H1 (cell line): ENCODE measurements at regions not wholly inside any gene's neighbourhood (a gene's known extent, or its start where the extent isn't known, plus 50 kb on each side); places are given as distances from the start of the nearest gene placed in this dataset.

Experiments
- CTCF ChIA-PET: fragments of 300-600 bp; sonication (Branson Sonifier 250); formaldehyde crosslinking; loops from one replicate; lab custom pipeline; 2021; ENCODE audit not compliant: partially characterized antibody; lab: Charles Lee
- POLR2A ChIA-PET: fragments of 300-600 bp; sonication (Branson Sonifier 250); formaldehyde crosslinking; loops from one replicate; lab custom pipeline; 2021; ENCODE audit warnings: inconsistent platforms; ENCODE audit not compliant: partially characterized antibody; lab: Charles Lee
- DNase-seq, 2 experiments: peaks; one replicate each; pipeline versions ENCODE4 v3.0.0 to v3.0.0-alpha.2; 2010 to 2022; ENCODE audit warnings: low spot score in 2 of 2, low read depth in 1 of 2, mixed read lengths in 1 of 2
- FAIRE-seq: peaks from 2 replicates; lab custom pipeline; 2011; peaks lifted over from hg19 to GRCh38; lab: Jason Lieb, UNC
- H2AFZ ChIP-seq: 2 replicates; pipeline ENCODE4 v1.8.1; 2012; ENCODE audit warnings: low read length, inconsistent platforms
- H2AK5ac ChIP-seq: 2 replicates; pipeline ENCODE4 v1.6.1; 2013; ENCODE audit warnings: low read depth, low read length
- H2BK120ac ChIP-seq: replicated peaks from 2 replicates; pipeline ENCODE3; 2013; ENCODE audit warnings: low read depth, low read length, inconsistent platforms
- H2BK12ac ChIP-seq: 2 replicates; pipeline ENCODE4 v1.6.1; 2013; ENCODE audit warnings: low read depth, low read length
- H2BK15ac ChIP-seq: 2 replicates; pipeline ENCODE4 v1.6.1; 2013; ENCODE audit warnings: low read length
- H2BK20ac ChIP-seq: 2 replicates; pipeline ENCODE4 v1.6.1; 2013; ENCODE audit warnings: low read length
- H2BK5ac ChIP-seq: 2 replicates; pipeline ENCODE4 v1.6.1; 2013; ENCODE audit warnings: low read depth, low read length
- H3K14ac ChIP-seq: 2 replicates; pipeline ENCODE4 v1.6.1; 2013; ENCODE audit warnings: inconsistent platforms; ENCODE audit not compliant: insufficient read length
- H3K18ac ChIP-seq: 2 replicates; pipeline ENCODE4 v1.6.1; 2013; ENCODE audit warnings: low read length; ENCODE audit errors: extremely low read depth
- H3K23ac ChIP-seq: 2 replicates; pipeline ENCODE4 v1.6.1; 2013; ENCODE audit warnings: inconsistent platforms; ENCODE audit not compliant: insufficient read length
- H3K23me2 ChIP-seq: 2 replicates; pipeline ENCODE4 v1.6.1; 2013; ENCODE audit warnings: low read depth, low read length
- H3K27ac ChIP-seq: 2 replicates; pipeline ENCODE4 v1.6.1; 2011; ENCODE audit warnings: low read depth, low read length, inconsistent platforms
- H3K27me3 ChIP-seq, 4 experiments: replicated peaks in 1 of 4; 1 replicate in 1 of 4; 2 replicates in 3 of 4; pipeline versions ENCODE4 v1.6.1 to v1.8.1; 2011 to 2013; ENCODE audit warnings: low read length in 3 of 4, mild to moderate bottlenecking in 3 of 4, inconsistent platforms in 2 of 4, mixed read lengths in 2 of 4, moderate library complexity in 1 of 4; ENCODE audit not compliant: control insufficient read depth in 3 of 4, insufficient read depth in 3 of 4; ENCODE audit errors: extremely low read depth in 1 of 4
- H3K36me3 ChIP-seq, 4 experiments: 2 replicates each; pipeline versions ENCODE4 v1.6.1 to v1.8.1; 2011 to 2013; ENCODE audit warnings: mild to moderate bottlenecking in 4 of 4, low read length in 3 of 4, moderate library complexity in 2 of 4, control low read depth in 1 of 4, inconsistent platforms in 1 of 4; ENCODE audit not compliant: insufficient read depth in 4 of 4, control insufficient read depth in 2 of 4
- H3K4ac ChIP-seq: replicated peaks from 2 replicates; pipeline ENCODE3; 2013; ENCODE audit warnings: low read length, low read depth, mixed read lengths, inconsistent platforms; ENCODE audit not compliant: insufficient read length
- H3K4me1 ChIP-seq, 4 experiments: replicated peaks in 1 of 4; 1 replicate in 1 of 4; 2 replicates in 3 of 4; pipeline versions ENCODE4 v1.6.1 to v1.8.1; 2011 to 2013; ENCODE audit warnings: low read length in 3 of 4, inconsistent platforms in 2 of 4, mixed read lengths in 1 of 4; ENCODE audit not compliant: insufficient read depth in 4 of 4, control insufficient read depth in 3 of 4
- H3K4me2 ChIP-seq, 2 experiments: 2 replicates each; pipeline versions ENCODE4 v1.6.1 to v1.8.1; 2011 to 2013; ENCODE audit warnings: low read depth in 2 of 2, low read length in 2 of 2, control low read depth in 1 of 2, inconsistent platforms in 1 of 2, mild to moderate bottlenecking in 1 of 2; ENCODE audit not compliant: insufficient read depth in 1 of 2
- H3K4me3 ChIP-seq, 4 experiments: fragments of 200-600, 300-600 bp in 1 of 4; sonication (generic), shearing (Covaris generic), sonication (Bioruptor Twin) in 1 of 4; 2 replicates each; pipeline versions ENCODE4 v1.5.1 to v1.8.1; 2011 to 2016; ENCODE audit warnings: low read length in 4 of 4, low read depth in 3 of 4, control low read depth in 2 of 4, inconsistent platforms in 2 of 4, mild to moderate bottlenecking in 2 of 4, mixed read lengths in 1 of 4, moderate library complexity in 1 of 4; ENCODE audit not compliant: insufficient read depth in 2 of 4; ENCODE audit errors: extremely low read depth in 1 of 4
- H3K56ac ChIP-seq: replicated peaks from 2 replicates; pipeline ENCODE3; 2013; ENCODE audit warnings: low read depth, mild to moderate bottlenecking, mixed read lengths, low read length, inconsistent platforms; ENCODE audit not compliant: insufficient read length
- H3K79me1 ChIP-seq: 2 replicates; pipeline ENCODE4 v1.6.1; 2013; ENCODE audit warnings: low read depth, low read length, control low read depth
- H3K79me2 ChIP-seq, 2 experiments: 2 replicates each; pipeline versions ENCODE4 v1.6.1 to v1.8.1; 2012 to 2013; ENCODE audit warnings: low read length in 2 of 2, mild to moderate bottlenecking in 2 of 2, inconsistent platforms in 1 of 2; ENCODE audit not compliant: insufficient read depth in 2 of 2, control insufficient read depth in 1 of 2
- H3K9ac ChIP-seq, 4 experiments: replicated peaks in 1 of 4; 1 replicate in 1 of 4; 2 replicates in 3 of 4; pipeline versions ENCODE4 v1.6.1 to v1.8.1; 2011 to 2013; ENCODE audit warnings: low read depth in 3 of 4, low read length in 3 of 4, control low read depth in 2 of 4, mild to moderate bottlenecking in 2 of 4, moderate library complexity in 2 of 4, inconsistent platforms in 1 of 4; ENCODE audit errors: extremely low read depth in 1 of 4
- H3K9me3 ChIP-seq, 2 experiments: 2 replicates each; pipeline versions ENCODE4 v1.6.1 to v1.8.1; 2012 to 2013; ENCODE audit warnings: mild to moderate bottlenecking in 2 of 2, moderate library complexity in 2 of 2, control low read depth in 1 of 2, inconsistent platforms in 1 of 2, low read depth in 1 of 2, low read length in 1 of 2, mixed read lengths in 1 of 2; ENCODE audit not compliant: insufficient read depth in 2 of 2
- H4K20me1 ChIP-seq, 2 experiments: replicated peaks in 1 of 2; 2 replicates each; pipeline versions ENCODE3 to v1.8.1; 2011 to 2013; ENCODE audit warnings: inconsistent platforms in 2 of 2, low read length in 2 of 2, mild to moderate bottlenecking in 1 of 2; ENCODE audit not compliant: insufficient read depth in 2 of 2, control insufficient read depth in 1 of 2
- H4K5ac ChIP-seq: 2 replicates; pipeline ENCODE4 v1.6.1; 2013; ENCODE audit warnings: low read length, low read depth, mixed read lengths, inconsistent platforms; ENCODE audit not compliant: insufficient read length
- H4K8ac ChIP-seq: 2 replicates; pipeline ENCODE4 v1.8.0; 2013; ENCODE audit warnings: mild to moderate bottlenecking, moderate library complexity, low read length, inconsistent platforms; ENCODE audit not compliant: insufficient read depth; ENCODE audit errors: extremely low read depth
- H4K91ac ChIP-seq: replicated peaks from 2 replicates; pipeline ENCODE3; 2013; ENCODE audit warnings: low read length, mixed read lengths, inconsistent platforms; ENCODE audit not compliant: insufficient read length
- CBX8 ChIP-seq: fragments of 300-800, 300-1000 bp; sonication (generic); IDR thresholded peaks from 2 replicates; pipeline ENCODE4 v1.7.1; 2016; ENCODE audit warnings: low read depth, low read length, borderline replicate concordance
- GABPA ChIP-seq: IDR thresholded peaks from 2 replicates; pipeline ENCODE4 v1.6.1; 2011; ENCODE audit warnings: mild to moderate bottlenecking, low read length, moderate library complexity, borderline replicate concordance; ENCODE audit not compliant: insufficient read depth
- KDM4A ChIP-seq: IDR thresholded peaks from one replicate; pipeline ENCODE4 v1.7.1; 2012; ENCODE audit warnings: low read depth, mild to moderate bottlenecking, moderate library complexity, low read length, inconsistent platforms; ENCODE audit not compliant: severe bottlenecking
- MAFK ChIP-seq: IDR thresholded peaks from 2 replicates; pipeline ENCODE4 v1.6.1; 2012; ENCODE audit warnings: low read depth, mild to moderate bottlenecking, improper control_type of control experiment, low read length
- NRF1 ChIP-seq: IDR thresholded peaks from 2 replicates; pipeline ENCODE4 v1.6.1; 2011; ENCODE audit warnings: mild to moderate bottlenecking, low read depth, low read length, improper control_type of control experiment
- POLR2A ChIP-seq, 2 experiments: IDR thresholded peaks; 1 replicate in 1 of 2; 2 replicates in 1 of 2; pipeline ENCODE4 v1.6.1; 2011; ENCODE audit warnings: low read depth in 2 of 2, low read length in 2 of 2, mild to moderate bottlenecking in 2 of 2; ENCODE audit errors: control extremely low read depth in 1 of 2
- POLR2AphosphoS5 ChIP-seq: IDR thresholded peaks from 2 replicates; pipeline ENCODE4 v1.6.1; 2011; ENCODE audit warnings: low read depth, low read length
- POU5F1 ChIP-seq: IDR thresholded peaks from 2 replicates; pipeline ENCODE4 v1.6.1; 2011; ENCODE audit warnings: low read depth, mild to moderate bottlenecking, low read length, moderate library complexity
- SAP30 ChIP-seq: fragments of 300-600 bp; sonication (generic); IDR thresholded peaks from 2 replicates; pipeline ENCODE4 v1.7.1; 2012; ENCODE audit warnings: low read length, moderate library complexity, mild to moderate bottlenecking, inconsistent platforms; ENCODE audit not compliant: insufficient read depth, insufficient replicate concordance
- SIN3A ChIP-seq, 2 experiments: IDR thresholded peaks in 1 of 2; conservative IDR thresholded peaks in 1 of 2; 2 replicates each; pipeline ENCODE4 v1.6.1; 2011 to 2012; ENCODE audit warnings: low read length in 2 of 2, improper control_type of control experiment in 1 of 2, low read depth in 1 of 2, mild to moderate bottlenecking in 1 of 2
- SP1 ChIP-seq: IDR thresholded peaks from 2 replicates; pipeline ENCODE4 v1.6.1; 2011; ENCODE audit warnings: low read depth, low read length
- SUZ12 ChIP-seq: fragments of 200-600 bp; sonication (generic); IDR thresholded peaks from 2 replicates; pipeline ENCODE4 v1.6.1; 2012; ENCODE audit warnings: mild to moderate bottlenecking, inconsistent platforms, low read length, moderate library complexity, mixed read lengths
- TAF7 ChIP-seq: optimal IDR thresholded peaks from 2 replicates; pipeline ENCODE3; 2011; ENCODE audit warnings: low read depth, mild to moderate bottlenecking, inconsistent platforms, low read length, moderate library complexity, borderline replicate concordance
- YY1 ChIP-seq: IDR thresholded peaks from 2 replicates; pipeline ENCODE4 v1.6.1; 2011; ENCODE audit warnings: low read depth, mild to moderate bottlenecking, low read length
- TF ChIP-seq, protein P1 (sequence below): IDR thresholded peaks from 2 replicates; pipeline ENCODE4 v1.6.1; 2011; ENCODE audit warnings: low read depth, mild to moderate bottlenecking, low read length; ENCODE audit not compliant: insufficient read depth
- TF ChIP-seq, protein P2 (sequence below): IDR thresholded peaks from 2 replicates; pipeline ENCODE4 v1.6.1; 2012; ENCODE audit warnings: inconsistent platforms

DNA sequence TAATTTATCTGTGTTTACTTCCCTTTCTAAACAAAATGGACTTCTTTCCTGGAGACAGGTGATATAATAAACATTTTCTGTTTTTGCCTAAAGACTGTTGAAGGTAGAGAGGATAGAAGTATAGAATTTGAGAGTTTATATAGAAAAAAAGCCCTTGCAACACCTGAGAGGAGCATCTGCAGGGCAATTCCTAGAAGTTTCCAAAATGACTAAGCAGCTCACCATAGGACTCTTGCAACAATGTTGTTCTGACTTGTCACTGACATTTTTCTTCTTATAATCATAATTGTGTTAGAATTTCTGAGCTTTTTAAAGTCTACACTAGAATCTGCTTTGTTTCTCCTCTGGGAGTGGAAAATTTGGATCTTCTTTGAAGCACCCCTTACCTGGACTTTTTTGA, 216.8 kb downstream of the TUSC1 start:
- Histone ChIP-seq H3K14ac (no peak overlapping the region), H4K8ac (no peak overlapping the region), H3K4me1 (no peaks in the 10 kb centered on the region), H3K4ac (no peak overlapping the region), H3K4me2 (no peak overlapping the region), H4K20me1 (no peaks in the 10 kb centered on the region), H4K91ac (no peak overlapping the region), H3K9me3 (no peaks in the 10 kb centered on the region), H4K5ac (no peak overlapping the region), H2BK20ac (no peak overlapping the region), H3K36me3 (no peaks in the 10 kb centered on the region), H3K4me3 (no peak overlapping the region), H3K9ac (no peak overlapping the region), H2BK120ac (no peak overlapping the region), H2AK5ac (no peak overlapping the region), H3K27ac (no peak overlapping the region), H3K23ac (no peak overlapping the region), H2BK15ac (no peak overlapping the region), H3K27me3 (no peaks in the 10 kb centered on the region), H3K56ac (no peak overlapping the region), H2BK5ac (no peak overlapping the region), H3K79me2 (no peaks in the 10 kb centered on the region), H2BK12ac (no peak overlapping the region), H2AFZ (no peak overlapping the region), H3K79me1 (no peaks in the 10 kb centered on the region), H3K18ac (no peak overlapping the region), H3K23me2 (no peaks in the 10 kb centered on the region; the same call in 1 of the 2 replicates)
- FAIRE-seq: no peak
- DNase-seq: no peak
- CTCF ChIA-PET: no interaction called here
- POLR2A ChIA-PET: no interaction called here
- TF ChIP-seq, protein P1, sequence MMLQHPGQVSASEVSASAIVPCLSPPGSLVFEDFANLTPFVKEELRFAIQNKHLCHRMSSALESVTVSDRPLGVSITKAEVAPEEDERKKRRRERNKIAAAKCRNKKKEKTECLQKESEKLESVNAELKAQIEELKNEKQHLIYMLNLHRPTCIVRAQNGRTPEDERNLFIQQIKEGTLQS: no peak
- no peak for TF ChIP-seq POLR2A (IDR thresholded peaks at IDR 0.05; ENCODE audit: control extremely low read depth in 1 of 2, low read depth in 2 of 2, low read length in 2 of 2)
- no peak for TF ChIP-seq SP1
- TF ChIP-seq SUZ12: no peak
- TF ChIP-seq TAF7: no peak
- TF ChIP-seq KDM4A: no peak
- TF ChIP-seq MAFK: no peak
- TF ChIP-seq CBX8: no peak
- TF ChIP-seq, protein P2, sequence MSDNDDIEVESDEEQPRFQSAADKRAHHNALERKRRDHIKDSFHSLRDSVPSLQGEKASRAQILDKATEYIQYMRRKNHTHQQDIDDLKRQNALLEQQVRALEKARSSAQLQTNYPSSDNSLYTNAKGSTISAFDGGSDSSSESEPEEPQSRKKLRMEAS: no peak
- TF ChIP-seq SIN3A (conservative IDR thresholded peaks at IDR 0.05 in 1 of 2, IDR thresholded peaks at IDR 0.05 in 1 of 2; ENCODE audit: low read depth in 1 of 2, low read length in 2 of 2): no peak
- TF ChIP-seq POLR2AphosphoS5: no peak
- no peak for TF ChIP-seq SAP30
- TF ChIP-seq YY1: no peak
- TF ChIP-seq GABPA: no peak
- TF ChIP-seq NRF1: no peak
- TF ChIP-seq POU5F1: no peak
